ENCODE measurements at regions not wholly inside any gene's neighbourhood (a gene's known extent, or its start where the extent isn't known, plus 50 kb on each side); places are given as distances from the start of the nearest gene placed in this dataset.

DNA sequence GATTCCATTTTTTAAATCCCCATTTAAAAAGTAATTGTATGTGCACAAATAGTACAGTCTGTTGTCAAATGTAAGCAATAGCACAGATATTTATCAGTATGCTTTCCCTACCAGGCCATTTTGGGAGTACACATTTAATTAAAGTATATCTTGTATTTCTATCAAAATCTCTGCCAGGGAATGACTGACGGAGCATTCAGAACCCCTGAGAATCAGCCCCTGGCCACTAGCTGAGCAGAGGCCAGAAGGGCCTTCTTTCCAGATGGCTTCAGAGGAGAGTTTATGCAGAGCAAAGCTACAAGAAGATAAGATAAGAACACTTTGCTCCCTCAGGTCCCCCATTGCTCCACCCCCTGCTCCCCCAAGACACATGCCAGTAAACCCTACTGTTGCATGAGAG lies 99.9 kb upstream of the PROX1 start:
- TF ChIP-seq, protein P1, sequence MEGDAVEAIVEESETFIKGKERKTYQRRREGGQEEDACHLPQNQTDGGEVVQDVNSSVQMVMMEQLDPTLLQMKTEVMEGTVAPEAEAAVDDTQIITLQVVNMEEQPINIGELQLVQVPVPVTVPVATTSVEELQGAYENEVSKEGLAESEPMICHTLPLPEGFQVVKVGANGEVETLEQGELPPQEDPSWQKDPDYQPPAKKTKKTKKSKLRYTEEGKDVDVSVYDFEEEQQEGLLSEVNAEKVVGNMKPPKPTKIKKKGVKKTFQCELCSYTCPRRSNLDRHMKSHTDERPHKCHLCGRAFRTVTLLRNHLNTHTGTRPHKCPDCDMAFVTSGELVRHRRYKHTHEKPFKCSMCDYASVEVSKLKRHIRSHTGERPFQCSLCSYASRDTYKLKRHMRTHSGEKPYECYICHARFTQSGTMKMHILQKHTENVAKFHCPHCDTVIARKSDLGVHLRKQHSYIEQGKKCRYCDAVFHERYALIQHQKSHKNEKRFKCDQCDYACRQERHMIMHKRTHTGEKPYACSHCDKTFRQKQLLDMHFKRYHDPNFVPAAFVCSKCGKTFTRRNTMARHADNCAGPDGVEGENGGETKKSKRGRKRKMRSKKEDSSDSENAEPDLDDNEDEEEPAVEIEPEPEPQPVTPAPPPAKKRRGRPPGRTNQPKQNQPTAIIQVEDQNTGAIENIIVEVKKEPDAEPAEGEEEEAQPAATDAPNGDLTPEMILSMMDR (IDR thresholded peaks at IDR 0.05): no peak
- no peak for TF ChIP-seq POLR2A (IDR thresholded peaks at IDR 0.05)
- TF ChIP-seq POLR2AphosphoS5 (IDR thresholded peaks at IDR 0.05): no peak
- no peak for TF ChIP-seq EP300 (IDR thresholded peaks at IDR 0.05)
